CD4-positive, alpha-beta T cell (primary cell): ENCODE measurements at regions not wholly inside any gene's neighbourhood (a gene's known extent, or its start where the extent isn't known, plus 50 kb on each side); places are given as distances from the start of the nearest gene placed in this dataset.

Experiments
- ATAC-seq: fragments of 200-7000 bp; cut with Tn5 transposase; one replicate; pipeline ENCODE4 v1.10.0; 2022; ENCODE audit warnings: mild to moderate bottlenecking; ENCODE audit not compliant: poor library complexity
- CTCF ChIA-PET: fragments of 350-600 bp; sonication (Branson Sonifier 250); formaldehyde crosslinking; loops from one replicate; lab custom pipeline; 2021; ENCODE audit warnings: antibody characterized with exemption, inconsistent platforms; lab: Charles Lee
- POLR2A ChIA-PET: fragments of 350-600 bp; sonication (Branson Sonifier 250); formaldehyde crosslinking; loops from one replicate; lab custom pipeline; 2021; ENCODE audit warnings: antibody characterized with exemption, inconsistent platforms; lab: Charles Lee
- DNase-seq, 14 experiments: peaks; one replicate each; pipeline ENCODE4 v3.0.0-alpha.2; 2013 to 2020; ENCODE audit warnings: mixed read lengths in 2 of 14
- H3K27ac ChIP-seq, 2 donors: one replicate each; pipeline versions ENCODE4 v1.5.1 to v1.7.0; 2013; ENCODE audit warnings: low read length in 2 of 2, low read depth in 1 of 2, mild to moderate bottlenecking in 1 of 2
- H3K27me3 ChIP-seq, 2 experiments: 1 replicate in 1 of 2; 2 replicates in 1 of 2; pipeline versions ENCODE4 v1.6.1 to v1.7.0; 2013; ENCODE audit warnings: low read length in 2 of 2, control low read depth in 1 of 2, mild to moderate bottlenecking in 1 of 2, moderate library complexity in 1 of 2; ENCODE audit not compliant: insufficient read depth in 2 of 2, control insufficient read depth in 1 of 2
- H3K36me3 ChIP-seq: one replicate; pipeline ENCODE4 v1.6.1; 2013; ENCODE audit warnings: low read length, control low read depth; ENCODE audit not compliant: insufficient read depth
- H3K4me1 ChIP-seq: one replicate; pipeline ENCODE4 v1.6.1; 2013; ENCODE audit warnings: low read length, control low read depth; ENCODE audit not compliant: insufficient read depth
- H3K4me3 ChIP-seq: one replicate; pipeline ENCODE4 v1.5.1; 2013; ENCODE audit warnings: mild to moderate bottlenecking, low read length, moderate library complexity
- H3K9me3 ChIP-seq, 2 experiments: 1 replicate in 1 of 2; 2 replicates in 1 of 2; pipeline versions ENCODE4 v1.6.1 to v1.7.0; 2013; ENCODE audit warnings: low read length in 2 of 2, mild to moderate bottlenecking in 2 of 2, control low read depth in 1 of 2, moderate library complexity in 1 of 2; ENCODE audit not compliant: control insufficient read depth in 1 of 2, insufficient read depth in 1 of 2
- H3K27ac Mint-ChIP-seq: one replicate; pipeline ENCODE4 v1.8.0; 2020; ENCODE audit warnings: mixed read lengths
- H3K27me3 Mint-ChIP-seq: one replicate; pipeline ENCODE4 v1.8.0; 2021; ENCODE audit warnings: mixed read lengths
- H3K36me3 Mint-ChIP-seq: one replicate; pipeline ENCODE4 v1.8.0; 2021; ENCODE audit warnings: low read depth, mixed read lengths
- H3K4me1 Mint-ChIP-seq: one replicate; pipeline ENCODE4 v1.8.0; 2021; ENCODE audit warnings: low read depth, mixed read lengths
- H3K4me3 Mint-ChIP-seq: one replicate; pipeline ENCODE4 v1.8.0; 2020; ENCODE audit warnings: mild to moderate bottlenecking, mixed read lengths
- H3K9me3 Mint-ChIP-seq: one replicate; pipeline ENCODE4 v1.8.0; 2020; ENCODE audit warnings: mixed read lengths
- intact Hi-C, 2 experiments: fragments of 100-400 bp; cut with DNase I in 1 of 2; cut with micrococcal nuclease in 1 of 2; formaldehyde crosslinking; loops; one replicate each; pipeline versions ENCODE4 v1.15.1 to v1.9.0; 2023 to 2025; cut with DNase I, micrococcal nuclease
- TF ChIP-seq, protein P1 (sequence below): fragments of 200-600 bp; IDR thresholded peaks from one replicate; pipeline ENCODE4 v1.8.0; 2022; ENCODE audit warnings: antibody characterized with exemption, mild to moderate bottlenecking

- CTCF ChIA-PET = no interaction called here
- TF ChIP-seq, protein P1, sequence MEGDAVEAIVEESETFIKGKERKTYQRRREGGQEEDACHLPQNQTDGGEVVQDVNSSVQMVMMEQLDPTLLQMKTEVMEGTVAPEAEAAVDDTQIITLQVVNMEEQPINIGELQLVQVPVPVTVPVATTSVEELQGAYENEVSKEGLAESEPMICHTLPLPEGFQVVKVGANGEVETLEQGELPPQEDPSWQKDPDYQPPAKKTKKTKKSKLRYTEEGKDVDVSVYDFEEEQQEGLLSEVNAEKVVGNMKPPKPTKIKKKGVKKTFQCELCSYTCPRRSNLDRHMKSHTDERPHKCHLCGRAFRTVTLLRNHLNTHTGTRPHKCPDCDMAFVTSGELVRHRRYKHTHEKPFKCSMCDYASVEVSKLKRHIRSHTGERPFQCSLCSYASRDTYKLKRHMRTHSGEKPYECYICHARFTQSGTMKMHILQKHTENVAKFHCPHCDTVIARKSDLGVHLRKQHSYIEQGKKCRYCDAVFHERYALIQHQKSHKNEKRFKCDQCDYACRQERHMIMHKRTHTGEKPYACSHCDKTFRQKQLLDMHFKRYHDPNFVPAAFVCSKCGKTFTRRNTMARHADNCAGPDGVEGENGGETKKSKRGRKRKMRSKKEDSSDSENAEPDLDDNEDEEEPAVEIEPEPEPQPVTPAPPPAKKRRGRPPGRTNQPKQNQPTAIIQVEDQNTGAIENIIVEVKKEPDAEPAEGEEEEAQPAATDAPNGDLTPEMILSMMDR = no peak
- no peak overlapping the region for H3K4me3 Mint-ChIP-seq
Measured at GRCh38 chr3:168747697-168748096, 652.0 kb upstream of the GOLIM4 start.

DNA sequence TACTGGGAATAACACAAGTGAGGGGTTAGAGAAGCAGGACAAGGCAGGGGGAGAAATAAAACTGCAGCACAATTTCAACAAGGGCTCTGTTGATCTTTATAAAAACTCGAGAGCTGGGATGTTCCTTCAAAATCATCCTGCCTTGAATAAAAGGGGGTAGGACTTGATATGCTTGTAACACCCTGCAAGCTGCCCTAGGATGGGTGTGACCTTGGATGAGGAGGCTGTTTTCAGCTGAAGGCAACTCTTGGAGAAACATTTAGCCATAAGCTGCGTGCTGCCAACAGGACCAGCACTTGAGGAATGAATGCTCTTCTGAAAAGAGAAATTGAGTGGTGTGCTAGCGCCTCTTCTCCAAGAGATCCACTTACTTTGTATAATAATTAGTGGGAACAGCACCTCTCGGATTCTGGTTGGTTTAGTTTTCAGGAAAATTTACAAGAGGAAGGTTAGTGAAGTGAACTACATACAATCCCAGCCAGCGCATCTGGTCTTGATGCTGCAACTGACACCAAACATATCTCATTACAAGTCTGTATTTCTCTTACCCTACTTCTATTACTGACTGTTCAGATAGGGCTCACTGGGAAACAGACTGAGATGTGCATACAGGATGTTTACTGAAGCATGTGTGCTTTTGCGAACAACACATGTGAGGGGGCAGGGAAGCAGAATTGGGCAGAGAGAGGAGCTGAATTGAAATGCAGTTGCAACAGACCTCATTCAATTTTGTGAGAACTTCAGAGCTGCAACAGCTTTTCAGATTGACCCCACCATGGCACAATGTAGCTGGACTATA, 643.0 kb upstream of the GOLIM4 start:
- no peaks in the 10 kb centered on the region for H3K36me3 Mint-ChIP-seq

More at GRCh38 chr3:168747697-168748096, 652.0 kb upstream of the GOLIM4 start:
- Mint-ChIP-seq H3K9me3 (peaks cover 11% of the 10 kb centered on the region), H3K36me3 (no peaks in the 10 kb centered on the region), H3K27ac (no peak overlapping the region), H3K4me1 (no peaks in the 10 kb centered on the region), H3K27me3 (no peaks in the 10 kb centered on the region)
- no peaks in the 10 kb centered on the region for H3K4me1 ChIP-seq
- H3K4me3 ChIP-seq = no peak overlapping the region
- intact Hi-C loops = no loop called here
- ATAC-seq (no peak), DNase-seq (no peak)
- no peak overlapping the region for H3K27ac ChIP-seq
- no peaks in the 10 kb centered on the region for H3K27me3 ChIP-seq
- POLR2A ChIA-PET = no interaction called here
- peaks cover 0 to 7% of the 10 kb centered on the region in 2 experiments for H3K9me3 ChIP-seq
- H3K36me3 ChIP-seq = no peaks in the 10 kb centered on the region

GRCh38 chr3:168736202-168736601, 640.5 kb upstream of the GOLIM4 start:
- Mint-ChIP-seq H3K27me3 (no peaks in the 10 kb centered on the region), H3K36me3 (no peaks in the 10 kb centered on the region), H3K4me1 (no peaks in the 10 kb centered on the region), H3K4me3 (no peak overlapping the region), H3K9me3 (peaks cover 11% of the 10 kb centered on the region), H3K27ac (no peak overlapping the region)
- no peaks in the 10 kb centered on the region for H3K27me3 ChIP-seq
- no peaks in the 10 kb centered on the region for H3K36me3 ChIP-seq
- H3K4me3 ChIP-seq = no peak overlapping the region
- no peak overlapping the region for H3K27ac ChIP-seq
- no peaks in the 10 kb centered on the region for H3K4me1 ChIP-seq
- ATAC-seq = no peak
- intact Hi-C loops = no loop called here
- TF ChIP-seq, protein P1 = no peak
- DNase-seq = no peak
- no peaks in the 10 kb centered on the region for H3K9me3 ChIP-seq
- ChIA-PET POLR2A (no interaction called here), CTCF (no interaction called here)

More for the DNA sequence above, 643.0 kb upstream of the GOLIM4 start:
- TF ChIP-seq, protein P1 = no peak
- Histone ChIP-seq H3K4me3 (no peak overlapping the region), H3K27ac (no peak overlapping the region), H3K36me3 (no peaks in the 10 kb centered on the region), H3K4me1 (no peaks in the 10 kb centered on the region), H3K9me3 (no peaks in the 10 kb centered on the region), H3K27me3 (no peaks in the 10 kb centered on the region)
- POLR2A ChIA-PET = interaction anchor here (0.6 kb wide), 1 partner anchor 73 kb away, joined by 3 read pairs; no protein-coding TSS in a partner anchor
- ATAC-seq (no peak), DNase-seq (no peak)
- H3K27ac Mint-ChIP-seq = no peak overlapping the region
- no peaks in the 10 kb centered on the region for H3K4me1 Mint-ChIP-seq
- H3K4me3 Mint-ChIP-seq = no peak overlapping the region
- peaks cover 13% of the 10 kb centered on the region for H3K9me3 Mint-ChIP-seq
- H3K27me3 Mint-ChIP-seq = no peaks in the 10 kb centered on the region
- CTCF ChIA-PET = no interaction called here
- intact Hi-C loops = no loop called here
